OCI-M2 (cell line): ENCODE measurements at regions not wholly inside any gene's neighbourhood (a gene's known extent, or its start where the extent isn't known, plus 50 kb on each side); places are given as distances from the start of the nearest gene placed in this dataset.

ENCODE experiments used
- DNase-seq: peaks from one replicate; lab custom pipeline; 2025; ENCODE audit not compliant: unreplicated experiment; lab: John Stamatoyannopoulos, UW

DNA sequence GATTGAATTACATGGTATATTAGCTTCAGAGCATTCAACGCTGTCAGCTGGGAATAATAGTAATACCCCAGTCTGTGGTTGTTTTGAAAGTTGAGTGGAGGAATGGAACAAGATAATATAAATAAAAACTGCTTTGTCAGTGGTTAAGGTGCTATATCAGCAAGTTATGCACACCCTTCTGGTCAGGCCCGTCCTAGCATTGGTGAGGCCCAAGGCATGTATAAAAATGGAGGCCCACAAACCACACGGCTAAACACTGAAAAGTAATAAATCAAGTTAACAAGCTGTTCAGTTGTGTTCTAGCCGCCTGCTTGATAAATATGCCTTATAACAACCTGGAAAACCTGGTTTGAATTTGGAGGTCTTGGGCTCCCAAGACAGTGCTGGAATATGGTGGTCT, 77.4 kb downstream of the PSMG1 start:
- DNase-seq, result no peak

DNA sequence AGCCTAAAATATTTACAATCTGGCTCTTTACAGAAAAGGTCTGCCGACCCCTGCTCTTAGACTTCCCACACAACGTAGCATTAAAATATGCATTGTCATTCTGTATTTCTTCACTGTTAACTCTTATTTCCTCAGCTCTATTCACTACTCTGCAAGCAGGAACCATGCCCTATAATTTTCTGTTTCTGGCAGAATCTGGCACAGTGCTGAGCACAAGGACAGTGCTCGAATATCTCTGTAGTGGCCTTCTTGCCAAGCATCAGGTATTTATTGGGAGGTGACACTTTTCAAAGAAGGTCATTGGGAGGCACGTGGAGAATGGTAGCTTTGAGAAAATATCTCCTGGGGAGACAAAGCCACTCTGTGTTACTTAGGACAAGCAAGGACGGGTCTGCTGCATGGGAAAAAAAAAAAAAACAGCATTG, 77.9 kb downstream of the PSMG1 start:
- DNase-seq, result no peak

DNA sequence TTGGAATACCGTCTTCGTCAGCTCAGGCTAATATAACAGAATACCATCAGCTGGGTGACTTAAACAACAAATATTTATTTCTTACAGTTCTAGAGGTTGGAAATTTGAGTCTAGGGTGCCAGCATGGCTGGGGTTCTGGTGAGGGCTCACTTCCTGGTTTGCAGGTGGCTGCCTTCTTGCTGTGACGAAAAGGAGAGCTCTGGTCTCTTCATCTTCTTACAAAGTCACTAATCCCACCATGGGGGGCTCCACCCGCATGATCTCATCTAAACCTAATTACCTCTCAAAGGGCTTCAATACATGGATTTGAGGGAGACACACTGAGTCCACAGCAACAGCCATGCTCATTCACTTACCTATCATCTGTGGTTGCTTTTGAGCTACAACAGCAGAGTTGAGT, 78.3 kb downstream of the PSMG1 start:
- DNase-seq, result no peak

DNA sequence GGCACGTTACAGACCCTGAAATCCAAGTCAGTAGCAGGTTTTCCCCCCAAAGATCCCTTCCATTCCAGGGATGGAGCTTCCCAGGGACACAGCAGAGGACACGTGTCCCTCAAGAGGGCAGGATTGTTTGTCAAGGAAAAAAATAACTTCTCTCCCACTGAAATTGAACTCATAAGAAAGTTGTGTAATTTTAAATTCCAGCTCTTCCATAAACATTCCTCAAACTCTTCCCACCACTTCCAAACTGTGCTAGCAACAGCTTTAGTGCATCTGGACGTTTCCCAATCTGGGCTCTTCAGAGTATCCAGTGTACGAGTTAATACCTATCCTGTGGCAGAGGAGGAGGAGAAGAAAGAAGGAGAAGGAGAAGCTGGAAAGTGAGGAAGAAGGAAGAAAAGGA, 79.6 kb downstream of the PSMG1 start:
- DNase-seq, result no peak

DNA sequence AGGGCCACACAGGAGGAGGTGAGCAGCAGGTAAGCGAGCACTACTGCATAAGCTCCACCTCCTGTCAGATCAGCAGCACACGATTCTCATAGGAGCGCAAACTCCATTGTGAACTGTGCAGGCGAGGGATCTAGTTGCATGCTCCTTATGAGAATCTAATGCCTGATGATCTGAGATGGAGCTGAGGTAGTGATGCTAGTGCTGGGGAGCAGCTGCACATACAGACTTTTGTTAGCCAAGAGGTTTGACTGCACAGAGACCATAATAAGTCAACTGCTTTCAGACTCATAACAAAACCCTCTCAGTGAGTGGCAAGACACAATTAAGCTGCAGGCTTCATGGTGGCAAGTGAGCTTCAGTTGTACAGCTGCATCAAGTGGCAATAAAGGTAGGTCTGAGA, 83.4 kb downstream of the PSMG1 start:
- DNase-seq, result no peak

DNA sequence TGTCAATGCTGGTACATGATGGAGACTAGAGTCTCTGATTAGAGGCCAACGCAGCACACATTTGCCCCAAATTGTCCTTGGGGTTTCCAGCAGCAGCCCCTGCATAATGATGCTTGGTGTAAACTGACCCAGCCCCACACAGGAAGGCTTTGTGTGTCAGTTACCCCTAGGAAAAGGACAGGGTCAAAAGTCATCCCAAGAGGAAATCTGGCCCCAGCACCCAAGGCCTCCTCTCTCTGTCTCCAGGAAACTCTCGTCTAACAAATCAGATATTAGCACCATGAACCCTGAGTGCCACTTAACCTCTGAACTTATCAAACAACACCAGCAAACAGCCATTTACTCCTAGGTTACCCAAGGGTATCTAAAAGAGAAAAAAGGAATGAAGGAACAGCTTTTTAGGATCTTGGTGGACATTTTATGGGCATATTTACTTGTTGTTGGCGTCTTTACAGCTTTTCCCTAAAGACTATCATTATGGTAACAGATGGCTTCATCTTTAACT, 84.5 kb downstream of the PSMG1 start:
- DNase-seq, result no peak

DNA sequence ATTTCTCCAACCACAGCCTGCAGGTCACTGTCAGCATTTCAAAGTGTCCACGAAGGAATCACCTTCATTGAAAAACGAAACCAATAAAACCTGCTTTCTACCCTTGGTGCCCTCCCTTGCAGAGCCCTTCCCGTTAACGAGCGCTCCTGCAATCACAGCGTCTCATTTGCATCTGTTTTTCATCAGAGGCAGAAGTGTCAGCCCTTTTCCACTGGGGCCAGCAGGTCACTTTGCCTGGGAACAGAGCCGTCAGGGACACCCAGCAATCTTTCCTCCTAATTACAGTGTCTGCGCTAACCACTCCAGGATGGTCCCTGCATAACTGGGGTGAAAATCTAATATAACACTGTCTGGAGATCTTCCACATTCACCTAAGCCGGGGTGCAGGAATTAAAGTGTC, 85.3 kb downstream of the PSMG1 start:
- DNase-seq, result no peak

DNA sequence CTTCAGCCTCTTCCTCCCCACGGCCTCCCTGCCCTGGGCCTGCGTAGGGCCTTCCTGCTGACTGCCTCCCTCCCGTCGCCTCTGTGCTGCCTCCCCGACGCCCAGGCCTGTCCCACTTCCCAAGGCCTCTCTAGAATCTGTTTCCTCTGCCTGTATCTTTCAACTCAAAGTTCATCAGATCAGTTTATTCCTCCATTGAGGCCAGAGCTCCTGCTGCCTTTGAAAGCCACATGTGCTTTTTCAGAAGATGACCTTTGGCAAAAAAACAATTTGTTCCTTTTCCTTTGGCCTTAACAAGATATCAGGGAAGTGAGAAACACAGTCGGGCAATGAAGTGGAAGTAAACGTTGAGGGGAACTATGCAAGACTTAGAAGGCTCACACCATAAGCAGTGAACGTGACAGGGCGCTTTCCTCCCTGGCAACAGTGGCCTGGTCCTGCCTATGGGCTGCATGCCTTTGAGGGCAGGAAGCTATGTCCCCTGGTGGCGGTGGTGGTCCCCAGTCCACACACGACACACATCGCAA, 85.9 kb downstream of the PSMG1 start:
- DNase-seq, result no peak

DNA sequence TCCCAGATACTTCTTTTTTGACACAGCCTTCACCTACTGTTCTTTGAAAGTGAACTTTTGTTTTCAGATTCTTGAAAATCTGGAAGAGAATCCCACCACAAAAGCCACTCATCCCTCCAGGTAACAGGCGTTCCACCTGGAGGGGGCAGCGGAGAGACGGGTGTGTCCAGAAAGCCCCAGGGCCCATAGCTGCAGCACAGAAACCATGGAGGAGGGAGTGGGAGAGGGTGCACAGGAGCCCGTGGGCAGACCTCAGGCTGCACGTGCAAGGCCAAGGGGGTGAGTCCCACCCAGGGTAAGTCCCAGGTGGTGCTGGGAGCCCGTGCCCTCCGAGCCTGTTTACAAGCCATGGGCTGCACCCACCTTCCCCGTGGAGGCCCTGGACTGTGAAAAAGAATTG, 86.5 kb downstream of the PSMG1 start:
- no peak for DNase-seq

DNA sequence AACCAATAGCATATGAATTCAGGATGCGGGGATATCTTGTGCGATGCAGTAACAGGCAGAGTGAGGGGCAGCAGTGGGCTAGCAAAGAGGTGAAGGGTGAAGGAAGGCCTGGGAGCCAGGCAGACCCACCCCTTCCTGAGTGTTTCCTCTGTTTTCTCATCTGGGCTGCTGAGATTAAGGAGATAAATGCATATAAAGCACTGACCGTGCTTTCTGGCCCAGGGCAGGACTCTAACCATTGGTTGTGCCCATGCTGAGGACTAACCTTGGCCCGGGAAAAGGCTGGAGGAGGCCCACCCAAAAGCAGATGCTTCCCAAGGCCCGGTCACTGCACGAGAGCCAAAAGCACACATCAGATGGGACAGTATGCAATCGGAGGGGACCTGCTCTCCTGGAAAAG, 87.6 kb downstream of the PSMG1 start:
- DNase-seq, result no peak

DNA sequence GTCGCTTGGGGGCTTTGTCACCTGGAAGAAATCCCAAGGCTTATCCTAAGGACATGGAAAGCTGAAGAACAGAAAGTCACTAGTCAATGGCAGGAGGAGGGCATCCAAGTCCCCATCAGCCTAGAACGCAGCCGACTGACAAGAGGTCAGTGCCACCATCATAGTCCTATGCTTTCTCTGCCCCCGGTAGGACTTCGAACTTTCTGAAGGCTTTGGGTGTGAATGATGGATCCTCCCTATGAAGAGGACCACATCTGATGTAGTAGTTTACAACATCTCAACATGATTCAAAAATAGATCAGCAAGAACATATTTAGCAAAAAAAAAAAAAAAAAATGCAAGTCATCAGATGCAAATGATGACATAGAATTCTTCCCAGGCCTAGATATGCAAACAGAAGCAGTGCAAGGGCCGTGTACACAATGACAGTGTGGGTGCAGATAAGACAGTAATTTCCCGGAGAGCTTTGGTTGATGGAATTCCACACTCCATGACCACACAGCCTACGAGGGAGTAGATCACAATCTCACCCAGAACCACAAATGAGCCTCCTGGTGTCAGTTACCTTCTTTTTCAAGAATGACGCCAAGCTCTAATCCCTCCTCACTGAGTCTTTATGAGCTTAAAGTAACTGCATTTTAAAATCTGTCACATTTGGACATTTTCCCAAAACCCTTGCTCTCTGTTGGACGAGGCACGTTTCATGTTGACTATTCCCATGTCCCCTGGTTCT, 88.2 kb downstream of the PSMG1 start:
- DNase-seq, result no peak

DNA sequence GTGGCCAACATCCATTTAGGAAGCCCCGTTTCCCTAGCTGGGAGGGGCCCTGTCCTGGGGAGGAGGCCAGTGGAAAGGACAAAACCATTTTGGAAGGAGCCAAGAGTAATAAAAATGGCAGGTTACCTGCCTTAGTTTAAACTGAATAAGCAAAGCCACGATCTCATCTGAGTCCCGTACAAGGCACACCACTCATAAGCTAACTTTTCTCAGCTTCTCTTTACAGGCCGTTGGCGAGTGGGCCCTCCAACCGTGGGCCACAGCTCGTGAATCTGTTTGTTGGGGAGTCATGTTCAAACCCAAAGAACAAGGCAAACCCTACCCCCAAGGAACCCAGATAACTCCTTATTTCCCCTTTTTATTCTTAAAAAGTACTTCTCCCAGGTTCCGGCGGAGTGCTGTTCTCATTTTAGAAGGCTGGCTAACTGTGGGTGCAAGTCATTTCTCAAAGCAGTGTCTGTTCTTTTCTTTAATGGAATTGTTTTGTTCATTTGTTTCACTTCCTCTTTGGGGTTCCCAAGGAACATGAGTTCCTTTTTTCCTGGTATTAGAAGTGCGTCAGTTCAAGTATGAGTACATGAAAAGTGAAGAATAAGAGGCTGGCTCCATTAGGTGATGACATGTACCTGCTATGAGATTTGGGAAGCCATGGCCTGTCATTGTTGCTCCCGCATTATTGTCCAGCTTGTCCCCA, 89.0 kb downstream of the PSMG1 start:
- no peak for DNase-seq

DNA sequence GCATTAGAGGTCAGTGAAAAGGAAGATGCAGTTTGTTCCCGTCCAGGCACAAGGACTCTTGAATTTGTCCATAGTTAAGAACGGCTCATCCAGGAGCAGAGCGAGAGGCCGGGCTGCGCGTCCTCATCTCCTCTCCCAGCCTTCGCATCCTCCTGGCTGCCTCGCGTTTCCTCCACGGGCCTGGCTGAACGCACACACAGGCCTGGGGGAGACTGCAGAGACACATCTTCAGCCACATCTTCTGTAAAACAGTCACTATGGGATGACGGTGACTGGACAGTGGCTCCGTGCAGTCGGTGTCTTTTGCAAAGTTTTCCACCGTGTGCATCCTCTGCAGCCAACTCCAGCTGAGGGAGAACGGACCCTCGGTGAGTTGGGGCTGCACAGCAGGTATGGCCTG, 89.7 kb downstream of the PSMG1 start:
- DNase-seq, result no peak

DNA sequence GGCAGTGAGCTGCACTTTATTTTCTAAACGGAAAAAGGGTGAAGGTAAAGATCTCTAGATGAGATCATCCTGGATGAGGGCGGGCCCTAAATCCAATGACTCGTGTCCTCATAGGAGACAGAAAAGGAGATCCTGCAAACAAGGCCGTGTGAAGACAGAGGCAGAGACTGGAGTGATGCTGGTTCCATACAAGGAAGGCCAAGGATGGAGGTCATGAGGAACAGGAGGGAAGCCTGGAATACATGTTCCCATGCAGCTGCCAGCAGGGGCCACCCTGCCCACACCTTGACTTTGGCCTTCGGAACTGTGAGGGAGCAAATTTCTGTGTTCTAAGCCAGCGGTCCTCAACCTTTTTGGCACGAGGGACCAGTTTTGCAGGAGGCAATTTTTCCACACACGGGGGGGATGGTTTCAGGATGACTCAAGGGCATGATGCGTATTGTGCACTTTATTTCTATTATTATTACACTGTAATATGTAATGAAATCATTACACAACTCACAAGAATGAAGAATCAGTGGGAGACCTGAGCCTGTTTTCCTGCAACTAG, 94.3 kb downstream of the PSMG1 start:
- no peak for DNase-seq

DNA sequence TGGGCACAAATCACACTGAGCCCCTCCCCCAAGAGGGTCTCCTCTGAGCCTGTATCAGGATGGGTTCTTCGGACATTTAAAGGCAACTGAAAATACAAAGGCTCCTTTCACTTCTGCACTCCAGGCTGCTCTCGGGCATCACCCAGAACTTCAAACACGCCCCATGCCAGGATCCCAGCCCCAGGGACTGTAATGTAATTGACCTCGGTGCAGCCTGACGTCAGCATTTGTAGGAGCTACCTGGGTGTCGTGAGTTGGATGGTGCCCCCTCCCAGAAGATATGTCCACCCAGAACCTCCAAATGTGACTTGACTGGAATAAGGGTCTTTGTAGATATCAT, 95.2 kb downstream of the PSMG1 start:
- DNase-seq, result no peak

DNA sequence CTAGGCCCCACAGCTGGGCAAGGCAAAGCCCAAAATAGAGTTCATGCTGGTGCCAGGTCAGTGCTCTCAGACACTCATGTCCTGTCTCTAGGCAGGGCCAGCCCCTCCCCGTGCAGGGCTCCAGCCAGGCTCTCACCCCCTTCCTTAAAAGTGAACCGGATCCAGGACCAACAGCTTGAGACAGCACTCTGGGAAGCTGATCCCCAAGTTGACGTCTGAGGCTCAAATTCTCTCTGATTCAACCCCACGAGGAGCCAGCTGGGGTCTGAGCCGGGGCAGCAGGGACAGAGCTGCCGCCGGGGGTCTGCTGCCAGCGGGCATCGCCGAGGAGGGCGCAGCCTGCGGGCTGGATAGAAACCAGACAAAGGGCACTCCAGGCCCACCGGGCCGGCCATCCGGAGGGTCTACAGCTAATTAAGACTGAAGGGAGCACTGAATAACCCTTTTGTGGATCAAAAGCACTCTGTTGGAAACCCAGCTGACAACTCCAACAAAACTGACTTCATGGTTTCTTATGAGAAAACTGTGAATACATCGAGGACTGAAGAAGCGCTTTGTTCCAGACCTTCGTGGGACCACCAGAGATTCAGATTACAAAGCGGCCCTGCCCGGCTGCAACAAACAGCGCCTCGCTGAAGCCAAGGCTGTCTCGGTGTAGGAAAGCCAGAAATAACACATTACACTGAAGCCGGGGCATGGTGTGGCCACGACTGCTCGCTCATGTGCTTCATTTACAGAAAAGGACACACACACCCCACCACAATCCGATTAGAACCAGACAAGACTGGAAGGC, 95.8 kb downstream of the PSMG1 start:
- DNase-seq, result no peak

DNA sequence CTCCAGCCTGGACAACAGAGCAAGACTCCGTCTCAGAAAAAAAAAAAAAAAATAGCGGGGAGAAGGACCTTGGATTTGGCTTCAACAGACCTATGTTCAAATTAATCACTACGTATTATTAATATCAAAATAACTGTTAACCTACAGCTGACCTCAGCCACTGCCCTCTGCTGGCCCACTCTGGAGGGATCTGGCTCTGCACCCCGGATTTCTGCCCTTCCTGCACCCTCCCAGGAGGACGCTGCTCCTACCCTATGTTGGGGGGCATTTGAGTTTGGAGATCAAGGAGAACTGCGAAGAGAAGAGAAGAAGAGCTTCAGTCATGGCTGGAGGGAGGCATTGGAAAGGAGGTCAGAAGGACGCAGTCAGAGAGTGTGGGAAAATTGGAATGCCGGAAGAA, 96.7 kb downstream of the PSMG1 start:
- DNase-seq, result no peak

DNA sequence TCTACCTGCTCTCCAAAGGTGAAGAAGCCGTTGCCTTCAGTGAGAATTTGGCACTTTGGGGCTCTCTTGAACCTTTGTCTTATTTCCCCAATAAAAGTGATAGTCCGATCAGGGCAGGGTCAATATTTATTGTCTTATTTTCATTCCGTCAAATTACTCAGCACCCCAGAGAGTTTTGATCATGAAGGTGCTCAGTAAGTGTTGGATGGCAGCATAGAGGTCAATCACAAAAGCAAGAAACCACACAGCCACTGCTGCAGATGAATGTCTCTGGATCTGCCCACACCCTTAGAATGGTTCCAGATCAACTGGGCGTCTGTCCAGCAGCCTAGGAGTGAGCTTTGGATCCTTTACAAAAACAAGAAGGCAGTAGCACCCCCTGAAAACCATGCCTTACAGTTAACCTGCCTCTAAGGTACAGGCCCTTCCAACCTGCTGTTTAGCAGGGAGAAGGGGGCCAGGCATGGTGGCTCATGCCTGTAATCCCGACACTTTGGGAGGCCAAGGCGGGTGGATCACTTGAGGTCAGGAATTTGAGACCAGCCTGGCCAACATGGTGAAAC, 97.3 kb downstream of the PSMG1 start:
- no peak for DNase-seq

DNA sequence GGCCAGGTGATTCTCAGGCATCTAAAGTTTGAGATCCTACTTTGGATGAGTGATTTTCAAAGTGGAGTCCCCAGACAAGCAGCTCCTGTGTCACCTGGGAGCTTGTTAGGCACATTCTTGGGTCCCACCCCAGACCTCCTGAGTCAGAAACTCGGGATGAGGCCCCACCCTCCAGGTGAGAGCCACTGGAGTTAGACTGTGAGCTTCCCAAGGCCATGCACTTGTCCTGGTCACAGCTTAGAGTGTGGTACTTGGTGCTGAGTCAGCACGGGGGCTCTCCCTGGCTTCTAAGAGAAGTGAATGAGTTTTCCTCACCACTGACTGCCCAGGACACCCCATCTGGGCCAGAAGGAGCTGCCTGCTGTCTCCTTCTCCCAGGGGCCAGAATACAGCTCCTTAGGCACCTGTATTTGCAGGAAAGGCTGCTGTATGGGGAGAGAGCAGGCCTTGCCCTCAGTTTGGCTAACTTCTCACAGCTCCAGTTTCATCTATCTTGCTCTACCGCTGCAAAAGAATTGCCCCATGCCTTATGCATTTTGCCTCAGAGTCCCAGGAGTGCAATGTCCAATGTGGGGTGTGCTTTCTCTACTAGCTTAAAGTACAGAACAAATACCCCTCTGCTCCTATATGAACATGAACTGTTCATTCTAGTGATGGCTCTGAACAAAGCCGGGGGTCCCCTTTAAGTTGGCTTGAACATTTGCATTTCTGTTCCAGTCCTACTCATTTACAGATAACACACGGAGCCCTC, 98.1 kb downstream of the PSMG1 start:
- DNase-seq, result no peak

DNA sequence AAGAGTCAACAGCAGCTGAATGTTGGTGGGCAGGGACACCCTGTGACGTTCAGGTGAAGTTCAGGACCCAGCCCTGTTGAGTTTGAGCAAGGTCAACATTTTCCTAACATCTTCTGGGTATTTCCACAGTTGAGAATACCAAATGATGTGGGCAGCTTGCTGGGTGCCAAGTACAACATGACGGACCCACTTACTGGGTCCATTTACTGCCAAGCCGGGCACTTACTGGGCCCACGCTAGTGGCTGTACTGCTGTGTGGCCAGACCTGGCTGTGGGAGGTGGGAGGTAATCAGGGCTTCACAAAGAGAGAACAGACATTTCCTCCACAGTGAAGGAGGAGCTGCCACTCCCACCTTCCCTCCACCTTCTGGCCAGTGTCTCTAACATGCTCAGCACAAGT, 99.2 kb downstream of the PSMG1 start:
- DNase-seq, result no peak
